GM21447 (cell line): ENCODE measurements at regions not wholly inside any gene's neighbourhood (a gene's known extent, or its start where the extent isn't known, plus 50 kb on each side); places are given as distances from the start of the nearest gene placed in this dataset.

Source experiments
- ATAC-seq: cut with Tn5 transposase; IDR thresholded peaks from one replicate; pipeline ENCODE4 v1.9.1; 2021; ENCODE audit not compliant: unreplicated experiment

GRCh38 chr10:121167534-121168243, 316.5 kb downstream of the WDR11 start:
- ATAC-seq, result no peak

DNA sequence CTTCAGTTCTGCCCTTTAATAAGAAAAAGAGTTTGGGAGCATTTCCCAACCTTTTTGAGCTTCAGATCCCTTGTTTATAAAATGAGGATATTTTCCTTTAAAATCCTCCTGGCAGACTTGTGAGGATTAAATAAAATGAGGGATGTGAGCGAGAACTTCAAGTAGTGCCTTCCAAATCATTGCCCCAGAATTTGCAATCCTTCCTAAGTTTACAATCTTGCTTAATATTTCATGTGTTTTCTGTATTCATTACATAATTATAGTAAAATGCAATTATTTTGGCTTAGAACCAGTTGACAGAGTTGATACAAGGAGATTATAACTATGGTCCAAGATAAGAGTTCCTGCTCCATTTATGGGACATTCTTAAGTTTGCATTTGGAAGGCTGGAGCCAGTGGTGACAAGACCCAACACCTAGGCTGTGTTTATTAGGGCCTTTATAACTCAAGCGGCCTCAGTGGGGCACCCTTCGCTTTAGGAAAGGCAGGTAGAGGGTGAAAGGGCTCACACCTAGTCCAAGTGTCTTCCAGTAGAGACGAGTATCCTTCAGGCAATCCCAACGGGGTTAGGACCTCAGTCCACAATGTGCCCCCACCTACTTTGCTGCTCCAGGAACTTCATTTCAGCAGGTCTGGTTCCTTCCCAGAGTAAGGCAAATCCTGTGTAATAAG, 317.5 kb downstream of the WDR11 start:
- no peak for ATAC-seq

- ATAC-seq, result no peak
Observed at GRCh38 chr10:121169406-121169805, 318.2 kb downstream of the WDR11 start.

DNA sequence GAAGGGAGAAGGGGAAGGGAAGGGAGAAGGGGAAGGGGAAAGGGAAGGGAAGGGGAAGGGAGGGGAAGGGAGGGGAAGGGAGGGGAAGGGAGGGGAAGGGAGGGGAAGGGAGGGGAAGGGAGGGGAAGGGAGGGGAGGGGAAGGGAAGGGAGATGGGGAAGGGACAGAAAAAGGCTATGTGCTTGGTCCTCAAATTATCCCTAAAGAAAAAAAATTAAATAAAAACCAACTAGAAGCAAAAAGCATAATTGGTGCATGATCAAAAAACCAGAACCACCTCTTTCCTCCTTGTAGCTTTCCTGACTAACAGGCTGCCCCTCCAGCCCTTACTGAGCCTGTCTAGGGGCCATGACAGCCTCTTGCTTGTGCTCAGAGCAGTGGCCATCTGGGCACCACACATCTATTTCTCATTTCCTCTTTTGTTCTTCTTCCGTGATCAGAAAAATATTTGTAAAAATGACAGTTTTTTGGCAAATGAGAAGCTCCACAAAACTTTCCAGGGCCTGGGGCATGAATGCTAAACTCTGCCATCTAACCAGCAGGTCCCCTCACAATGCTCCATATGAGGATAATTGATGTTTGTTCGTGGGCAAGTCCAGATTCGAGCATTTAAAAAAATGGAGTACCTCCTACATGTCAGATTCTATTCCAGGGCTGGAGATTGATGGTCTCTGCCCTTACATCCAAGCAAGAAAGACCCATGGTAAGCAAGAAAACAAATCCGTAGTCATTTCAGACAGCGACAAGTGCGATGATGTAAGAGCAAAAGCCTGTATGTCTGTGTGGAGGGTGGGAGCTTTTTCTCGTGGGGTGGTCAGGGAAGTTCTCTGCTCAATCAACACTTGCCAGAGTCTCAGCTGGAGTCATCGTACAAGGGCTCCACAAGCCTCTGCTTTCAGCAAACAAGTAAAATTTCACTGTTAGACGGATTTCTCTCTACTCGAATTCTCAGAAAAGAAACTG, 320.9 kb downstream of the WDR11 start:
- ATAC-seq, result no peak

DNA sequence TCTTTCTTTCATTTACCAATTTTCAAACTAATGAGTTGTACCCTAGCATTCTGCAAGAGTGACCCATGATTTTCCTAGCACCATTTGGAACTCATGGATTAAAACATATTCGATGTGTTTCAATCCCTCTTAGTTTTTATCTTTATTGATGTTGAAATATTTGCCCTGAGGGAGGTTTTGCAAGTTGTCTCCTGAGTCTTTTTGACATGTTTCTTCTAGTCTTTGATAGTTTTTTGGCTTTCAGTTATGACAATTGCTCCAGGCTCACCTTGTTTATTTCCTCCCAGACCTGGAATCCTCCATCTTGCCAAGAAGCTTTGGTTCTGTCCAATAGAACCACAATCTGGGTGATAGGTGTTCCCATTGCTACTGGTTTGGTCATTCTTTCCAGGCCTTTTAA, 327.8 kb downstream of the WDR11 start:
- no peak for ATAC-seq

DNA sequence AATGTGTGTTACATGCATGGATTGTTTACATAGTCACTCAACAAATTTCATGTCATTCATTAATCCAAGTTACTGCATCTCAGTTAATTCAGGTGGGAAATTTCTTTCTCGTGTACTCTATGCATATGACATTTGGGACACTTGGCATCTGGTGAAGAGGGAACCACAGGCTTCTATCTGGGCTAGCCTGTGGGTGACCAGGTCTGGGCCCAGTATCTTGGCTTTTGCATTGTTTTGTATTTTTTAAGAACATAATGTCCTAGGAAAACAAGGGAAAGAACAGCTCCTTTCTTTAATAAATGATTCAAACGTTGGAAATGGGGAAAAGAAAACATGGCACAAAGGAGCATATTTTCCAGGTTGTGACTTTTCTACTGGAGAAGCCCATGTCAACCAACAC, 331.1 kb downstream of the WDR11 start:
- ATAC-seq, result no peak

DNA sequence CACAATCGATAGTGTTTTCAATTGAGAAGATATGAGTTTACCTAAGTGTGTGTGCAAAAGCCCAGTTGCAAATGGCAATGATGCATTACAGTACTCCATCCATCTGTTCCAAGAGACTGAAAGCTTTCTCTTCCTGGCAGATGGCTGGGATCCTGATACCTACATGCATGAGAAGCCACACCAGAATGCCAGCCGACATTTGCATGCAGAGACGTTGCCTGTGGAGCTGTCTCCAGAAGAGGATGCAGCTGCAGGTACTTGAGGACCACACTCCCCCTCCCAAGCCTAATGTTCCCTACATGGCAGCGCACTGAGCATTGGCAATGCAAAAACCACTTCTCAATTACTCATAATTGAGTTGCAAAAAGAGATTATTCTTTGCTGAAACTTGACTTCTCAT, 332.1 kb downstream of the WDR11 start:
- no peak for ATAC-seq

GRCh38 chr10:121183707-121184106, 332.5 kb downstream of the WDR11 start:
- no peak for ATAC-seq

DNA sequence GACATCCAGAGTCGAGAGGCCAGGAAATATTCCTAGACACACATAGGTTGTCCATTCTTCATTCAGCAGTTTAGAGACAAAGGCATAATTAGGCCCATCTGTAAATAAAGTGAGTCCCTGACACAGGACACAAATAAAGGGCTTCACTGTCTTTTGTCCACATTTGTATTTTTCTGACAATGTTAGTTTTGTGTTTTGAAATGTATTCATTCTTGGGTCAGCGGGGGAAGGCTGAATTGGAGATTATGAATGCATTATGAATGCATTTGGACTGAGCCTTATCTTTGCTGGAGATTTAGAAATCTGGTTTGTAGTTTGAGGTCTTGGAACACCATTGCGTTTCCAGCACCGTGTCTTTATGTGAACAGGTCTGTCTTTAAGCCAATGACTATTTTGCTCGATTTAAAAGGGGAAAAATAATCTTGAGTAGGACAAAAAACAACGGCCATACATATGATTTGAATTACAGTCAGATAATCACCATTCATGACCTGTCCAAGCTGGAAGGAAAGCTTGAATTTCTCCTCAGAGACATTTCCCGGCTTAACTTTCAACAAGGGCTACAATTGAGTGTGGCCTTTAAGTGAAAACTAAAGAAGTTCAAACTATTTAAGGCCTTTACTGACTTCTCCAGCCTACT, 334.8 kb downstream of the WDR11 start:
- ATAC-seq, result no peak

DNA sequence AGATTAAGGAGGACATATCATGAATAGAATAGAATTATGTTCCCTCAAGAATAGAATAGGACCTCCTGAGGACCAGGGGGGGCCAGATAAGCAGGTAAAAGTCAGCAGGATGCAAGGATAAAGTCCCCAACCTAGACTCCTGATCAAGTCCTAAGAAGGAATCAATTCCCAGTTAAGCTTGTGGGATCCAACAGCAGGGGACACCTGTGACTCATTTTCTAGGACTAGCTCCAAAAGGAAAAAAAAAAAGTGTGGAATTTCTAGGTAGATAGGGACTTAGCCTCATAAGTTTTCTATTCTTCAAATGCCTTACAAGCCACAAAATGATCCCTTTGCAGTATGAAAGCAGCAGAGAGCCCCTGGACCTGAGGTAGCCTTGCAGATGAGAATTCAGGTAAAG, 336.2 kb downstream of the WDR11 start:
- ATAC-seq, result no peak

GRCh38 chr10:121188005-121188404, 336.8 kb downstream of the WDR11 start:
- ATAC-seq, result no peak

- no peak for ATAC-seq
Observed at GRCh38 chr10:121189066-121189465, 337.9 kb downstream of the WDR11 start.

GRCh38 chr10:121194696-121195523, 343.7 kb downstream of the WDR11 start:
- no peak for ATAC-seq

GRCh38 chr10:121195524-121195910, 344.4 kb downstream of the WDR11 start:
- ATAC-seq, result no peak

- no peak for ATAC-seq
Observed at GRCh38 chr10:121199081-121199480, 347.9 kb downstream of the WDR11 start.

- ATAC-seq, result no peak
Observed at GRCh38 chr10:121205625-121206024, 354.5 kb downstream of the WDR11 start.

DNA sequence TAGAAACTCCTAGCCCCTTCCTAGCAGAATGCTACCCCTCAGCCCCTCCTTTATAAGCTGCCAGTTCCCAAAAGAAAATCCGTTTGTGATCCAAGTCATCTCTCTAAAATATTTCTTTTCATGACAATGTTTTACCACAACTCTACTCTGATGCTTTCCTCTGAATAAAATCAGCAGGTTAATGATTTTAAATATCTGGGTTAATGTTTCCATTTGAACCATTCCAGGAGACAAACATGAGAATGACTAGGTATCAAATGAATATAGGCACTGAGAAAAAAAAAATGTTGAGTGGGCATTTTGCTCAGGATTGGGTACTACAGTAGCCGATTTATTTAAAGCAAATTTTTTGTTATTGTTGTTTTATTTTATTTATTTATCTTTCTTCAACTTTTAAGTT, 360.3 kb downstream of the WDR11 start:
- no peak for ATAC-seq

- ATAC-seq, result no peak
Observed at GRCh38 chr10:121213437-121213836, 362.3 kb downstream of the WDR11 start.

GRCh38 chr10:121216295-121216694, 365.1 kb downstream of the WDR11 start:
- no peak for ATAC-seq

- no peak for ATAC-seq
Observed at GRCh38 chr10:121216721-121217181, 365.6 kb downstream of the WDR11 start.
